Breast epithelium (tissue), 3 donors: ENCODE measurements at regions not wholly inside any gene's neighbourhood (a gene's known extent, or its start where the extent isn't known, plus 50 kb on each side); places are given as distances from the start of the nearest gene placed in this dataset.

Experiments used
- POLR2AphosphoS5 ChIP-seq, 3 donors: sonication (generic); formaldehyde crosslinking; IDR thresholded peaks; one replicate each; pipeline ENCODE4 v1.6.1; 2017; ENCODE audit warnings: antibody characterized with exemption in 3 of 3
- TF ChIP-seq, protein P1 (sequence below), 3 donors: fragments of 450-650 bp; IDR thresholded peaks; one replicate each; pipeline ENCODE4 v1.5.1; 2016 to 2017; ENCODE audit warnings: antibody characterized with exemption in 3 of 3, mild to moderate bottlenecking in 3 of 3, moderate library complexity in 3 of 3

- no peak for TF ChIP-seq POLR2AphosphoS5 (IDR thresholded peaks at IDR 0.05)
- TF ChIP-seq, protein P1, sequence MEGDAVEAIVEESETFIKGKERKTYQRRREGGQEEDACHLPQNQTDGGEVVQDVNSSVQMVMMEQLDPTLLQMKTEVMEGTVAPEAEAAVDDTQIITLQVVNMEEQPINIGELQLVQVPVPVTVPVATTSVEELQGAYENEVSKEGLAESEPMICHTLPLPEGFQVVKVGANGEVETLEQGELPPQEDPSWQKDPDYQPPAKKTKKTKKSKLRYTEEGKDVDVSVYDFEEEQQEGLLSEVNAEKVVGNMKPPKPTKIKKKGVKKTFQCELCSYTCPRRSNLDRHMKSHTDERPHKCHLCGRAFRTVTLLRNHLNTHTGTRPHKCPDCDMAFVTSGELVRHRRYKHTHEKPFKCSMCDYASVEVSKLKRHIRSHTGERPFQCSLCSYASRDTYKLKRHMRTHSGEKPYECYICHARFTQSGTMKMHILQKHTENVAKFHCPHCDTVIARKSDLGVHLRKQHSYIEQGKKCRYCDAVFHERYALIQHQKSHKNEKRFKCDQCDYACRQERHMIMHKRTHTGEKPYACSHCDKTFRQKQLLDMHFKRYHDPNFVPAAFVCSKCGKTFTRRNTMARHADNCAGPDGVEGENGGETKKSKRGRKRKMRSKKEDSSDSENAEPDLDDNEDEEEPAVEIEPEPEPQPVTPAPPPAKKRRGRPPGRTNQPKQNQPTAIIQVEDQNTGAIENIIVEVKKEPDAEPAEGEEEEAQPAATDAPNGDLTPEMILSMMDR (IDR thresholded peaks at IDR 0.05), result no peak
These were observed 268.6 kb upstream of the PLSCR5 start for GRCh38 chr3:146873748-146874147.
